HepG2 (cell line): ENCODE measurements at regions not wholly inside any gene's neighbourhood (a gene's known extent, or its start where the extent isn't known, plus 50 kb on each side); places are given as distances from the start of the nearest gene placed in this dataset.

ENCODE experiments used
- BHLHE40 ChIP-seq: IDR thresholded peaks from 2 replicates; pipeline ENCODE4 v1.6.1; 2011; ENCODE audit warnings: low read length, improper control_type of control experiment
- DPF2 ChIP-seq: sonication (generic); formaldehyde crosslinking; IDR thresholded peaks from 2 replicates; pipeline ENCODE4 v1.4.0; 2020; ENCODE audit warnings: mild to moderate bottlenecking, low read depth, missing genetic modification reagents, borderline replicate concordance
- GPN1 ChIP-seq: sonication (generic); formaldehyde crosslinking; IDR thresholded peaks from 2 replicates; pipeline ENCODE4 v1.5.1; 2020; ENCODE audit warnings: missing genetic modification reagents, borderline replicate concordance
- HIVEP1 ChIP-seq: sonication (generic); formaldehyde crosslinking; IDR thresholded peaks from 2 replicates; pipeline ENCODE4 v1.4.0; 2020; ENCODE audit warnings: mild to moderate bottlenecking, missing genetic modification reagents
- ZNF317 ChIP-seq: sonication (generic); formaldehyde crosslinking; IDR thresholded peaks from 2 replicates; pipeline ENCODE4 v1.5.0; 2020; ENCODE audit warnings: mild to moderate bottlenecking, missing genetic modification reagents
- ZNF331 ChIP-seq: sonication (generic); formaldehyde crosslinking; IDR thresholded peaks from 2 replicates; pipeline ENCODE4 v1.4.0; 2020; ENCODE audit warnings: missing genetic modification reagents
- TF ChIP-seq, protein P1 (sequence below), 2 experiments: sonication (generic) in 1 of 2; formaldehyde crosslinking in 1 of 2; IDR thresholded peaks; 2 replicates each; pipeline versions ENCODE4 v1.4.0 to v1.6.1; 2018 to 2020; ENCODE audit warnings: missing genetic modification reagents in 2 of 2, borderline replicate concordance in 1 of 2, low read depth in 1 of 2, mild to moderate bottlenecking in 1 of 2, missing biosample characterization in 1 of 2
- TF ChIP-seq, protein P2 (sequence below): sonication (generic); formaldehyde crosslinking; IDR thresholded peaks from 2 replicates; pipeline ENCODE4 v1.4.0; 2020; ENCODE audit warnings: missing genetic modification reagents
- TF ChIP-seq, protein P3 (sequence below): IDR thresholded peaks from 2 replicates; pipeline ENCODE4 v1.6.1; 2016; ENCODE audit warnings: missing biosample characterization, missing genetic modification reagents, low read depth
- TF ChIP-seq, protein P4 (sequence below): sonication (generic); formaldehyde crosslinking; conservative IDR thresholded peaks from 2 replicates; pipeline ENCODE4 v1.8.0; 2022; ENCODE audit warnings: missing genetic modification reagents

DNA sequence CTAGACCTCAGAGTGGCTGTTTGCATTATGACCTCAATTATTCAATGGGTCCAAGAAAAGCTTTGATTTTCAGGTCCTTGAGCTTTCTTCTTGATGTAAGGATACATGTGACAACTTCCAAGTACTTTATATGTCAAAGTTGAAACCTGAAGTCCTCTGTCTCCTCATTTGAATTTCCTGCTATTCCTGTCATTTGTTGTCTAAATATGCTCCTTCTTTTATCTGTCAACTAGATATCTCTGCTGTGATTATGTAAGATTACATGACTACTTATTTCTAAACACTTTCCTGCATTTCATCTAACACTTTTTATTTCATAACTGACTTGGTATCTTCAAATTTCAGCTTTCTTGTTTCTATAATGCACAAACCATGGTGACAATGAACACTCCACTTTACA lies 670.0 kb upstream of the FAM174A start (continued):
- TF ChIP-seq, protein P1, sequence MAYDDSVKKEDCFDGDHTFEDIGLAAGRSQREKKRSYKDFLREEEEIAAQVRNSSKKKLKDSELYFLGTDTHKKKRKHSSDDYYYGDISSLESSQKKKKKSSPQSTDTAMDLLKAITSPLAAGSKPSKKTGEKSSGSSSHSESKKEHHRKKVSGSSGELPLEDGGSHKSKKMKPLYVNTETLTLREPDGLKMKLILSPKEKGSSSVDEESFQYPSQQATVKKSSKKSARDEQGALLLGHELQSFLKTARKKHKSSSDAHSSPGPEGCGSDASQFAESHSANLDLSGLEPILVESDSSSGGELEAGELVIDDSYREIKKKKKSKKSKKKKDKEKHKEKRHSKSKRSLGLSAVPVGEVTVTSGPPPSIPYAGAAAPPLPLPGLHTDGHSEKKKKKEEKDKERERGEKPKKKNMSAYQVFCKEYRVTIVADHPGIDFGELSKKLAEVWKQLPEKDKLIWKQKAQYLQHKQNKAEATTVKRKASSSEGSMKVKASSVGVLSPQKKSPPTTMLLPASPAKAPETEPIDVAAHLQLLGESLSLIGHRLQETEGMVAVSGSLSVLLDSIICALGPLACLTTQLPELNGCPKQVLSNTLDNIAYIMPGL (CRISPR knock-in tag; IDR thresholded peaks at IDR 0.05; ENCODE audit: borderline replicate concordance in 1 of 2, low read depth in 1 of 2), result no peak
- TF ChIP-seq, protein P2, sequence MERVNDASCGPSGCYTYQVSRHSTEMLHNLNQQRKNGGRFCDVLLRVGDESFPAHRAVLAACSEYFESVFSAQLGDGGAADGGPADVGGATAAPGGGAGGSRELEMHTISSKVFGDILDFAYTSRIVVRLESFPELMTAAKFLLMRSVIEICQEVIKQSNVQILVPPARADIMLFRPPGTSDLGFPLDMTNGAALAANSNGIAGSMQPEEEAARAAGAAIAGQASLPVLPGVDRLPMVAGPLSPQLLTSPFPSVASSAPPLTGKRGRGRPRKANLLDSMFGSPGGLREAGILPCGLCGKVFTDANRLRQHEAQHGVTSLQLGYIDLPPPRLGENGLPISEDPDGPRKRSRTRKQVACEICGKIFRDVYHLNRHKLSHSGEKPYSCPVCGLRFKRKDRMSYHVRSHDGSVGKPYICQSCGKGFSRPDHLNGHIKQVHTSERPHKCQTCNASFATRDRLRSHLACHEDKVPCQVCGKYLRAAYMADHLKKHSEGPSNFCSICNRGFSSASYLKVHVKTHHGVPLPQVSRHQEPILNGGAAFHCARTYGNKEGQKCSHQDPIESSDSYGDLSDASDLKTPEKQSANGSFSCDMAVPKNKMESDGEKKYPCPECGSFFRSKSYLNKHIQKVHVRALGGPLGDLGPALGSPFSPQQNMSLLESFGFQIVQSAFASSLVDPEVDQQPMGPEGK (CRISPR knock-in tag), result no peak
- TF ChIP-seq ZNF317 (CRISPR knock-in tag), result no peak
- TF ChIP-seq ZNF331 (CRISPR knock-in tag), result no peak
- TF ChIP-seq, protein P3, sequence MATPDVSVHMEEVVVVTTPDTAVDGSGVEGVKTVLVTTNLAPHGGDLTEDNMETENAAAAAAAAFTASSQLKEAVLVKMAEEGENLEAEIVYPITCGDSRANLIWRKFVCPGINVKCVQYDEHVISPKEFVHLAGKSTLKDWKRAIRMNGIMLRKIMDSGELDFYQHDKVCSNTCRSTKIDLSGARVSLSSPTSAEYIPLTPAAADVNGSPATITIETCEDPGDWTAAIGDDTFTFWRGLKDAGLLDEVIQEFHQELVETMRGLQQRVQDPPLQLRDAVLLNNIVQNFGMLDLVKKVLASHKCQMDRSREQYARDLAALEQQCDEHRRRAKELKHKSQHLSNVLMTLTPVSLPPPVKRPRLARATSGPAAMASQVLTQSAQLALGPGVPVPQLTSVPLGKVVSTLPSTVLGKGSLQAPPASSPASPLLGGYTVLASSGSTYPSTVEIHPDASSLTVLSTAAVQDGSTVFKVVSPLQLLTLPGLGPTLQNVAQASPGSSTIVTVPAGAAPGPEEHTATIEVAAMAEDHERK (CRISPR knock-in tag), result no peak
- TF ChIP-seq, protein P4, sequence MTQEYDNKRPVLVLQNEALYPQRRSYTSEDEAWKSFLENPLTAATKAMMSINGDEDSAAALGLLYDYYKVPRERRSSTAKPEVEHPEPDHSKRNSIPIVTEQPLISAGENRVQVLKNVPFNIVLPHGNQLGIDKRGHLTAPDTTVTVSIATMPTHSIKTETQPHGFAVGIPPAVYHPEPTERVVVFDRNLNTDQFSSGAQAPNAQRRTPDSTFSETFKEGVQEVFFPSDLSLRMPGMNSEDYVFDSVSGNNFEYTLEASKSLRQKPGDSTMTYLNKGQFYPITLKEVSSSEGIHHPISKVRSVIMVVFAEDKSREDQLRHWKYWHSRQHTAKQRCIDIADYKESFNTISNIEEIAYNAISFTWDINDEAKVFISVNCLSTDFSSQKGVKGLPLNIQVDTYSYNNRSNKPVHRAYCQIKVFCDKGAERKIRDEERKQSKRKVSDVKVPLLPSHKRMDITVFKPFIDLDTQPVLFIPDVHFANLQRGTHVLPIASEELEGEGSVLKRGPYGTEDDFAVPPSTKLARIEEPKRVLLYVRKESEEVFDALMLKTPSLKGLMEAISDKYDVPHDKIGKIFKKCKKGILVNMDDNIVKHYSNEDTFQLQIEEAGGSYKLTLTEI, result no peak
- no peak for TF ChIP-seq BHLHE40
- no peak for TF ChIP-seq GPN1 (CRISPR knock-in tag)
- no peak for TF ChIP-seq HIVEP1 (CRISPR knock-in tag)
- TF ChIP-seq DPF2 (CRISPR knock-in tag), result no peak
